ENCODE measurements at regions not wholly inside any gene's neighbourhood (a gene's known extent, or its start where the extent isn't known, plus 50 kb on each side); places are given as distances from the start of the nearest gene placed in this dataset.

DNA sequence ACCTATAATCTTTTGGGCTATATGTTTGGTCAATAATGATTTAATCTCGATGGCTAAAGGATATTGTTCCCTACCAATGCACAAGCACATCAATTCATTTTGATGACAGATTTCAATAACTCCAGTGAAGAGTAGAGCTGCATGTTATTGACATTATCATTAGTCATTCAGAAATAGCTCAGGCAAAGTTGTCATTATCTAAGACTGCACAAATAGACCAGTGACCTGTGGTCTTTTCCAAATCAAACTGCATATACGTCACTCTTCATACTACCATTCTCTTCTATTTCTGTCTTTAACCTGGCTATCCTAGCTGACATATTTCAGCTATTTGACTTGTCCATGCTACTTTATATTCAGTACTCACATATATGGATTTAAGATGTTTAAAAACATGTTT is 1050.8 kb downstream of the C4orf33 start:
- no peak for DNase-seq (ENCODE audit: low read depth)

DNA sequence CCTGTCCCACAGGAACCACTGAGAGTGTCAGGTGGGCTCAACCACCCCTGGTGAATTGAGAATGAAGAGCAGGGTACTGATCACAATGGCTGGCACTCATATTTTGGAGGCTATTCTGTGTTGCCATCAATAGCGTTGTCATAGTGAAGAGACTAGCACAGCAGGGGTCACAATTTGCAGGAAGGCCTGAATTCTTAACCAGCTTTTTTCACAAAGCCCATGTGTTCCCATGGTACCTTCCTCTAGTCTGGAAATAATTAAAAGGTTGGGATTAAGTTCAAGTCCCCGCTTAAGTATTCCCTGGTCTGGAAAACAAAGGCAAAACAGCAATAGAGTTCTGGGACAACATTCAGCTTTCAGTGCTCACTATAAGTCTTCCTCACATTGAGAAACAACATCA is 1051.7 kb downstream of the C4orf33 start:
- DNase-seq (ENCODE audit: low read depth), result no peak

DNA sequence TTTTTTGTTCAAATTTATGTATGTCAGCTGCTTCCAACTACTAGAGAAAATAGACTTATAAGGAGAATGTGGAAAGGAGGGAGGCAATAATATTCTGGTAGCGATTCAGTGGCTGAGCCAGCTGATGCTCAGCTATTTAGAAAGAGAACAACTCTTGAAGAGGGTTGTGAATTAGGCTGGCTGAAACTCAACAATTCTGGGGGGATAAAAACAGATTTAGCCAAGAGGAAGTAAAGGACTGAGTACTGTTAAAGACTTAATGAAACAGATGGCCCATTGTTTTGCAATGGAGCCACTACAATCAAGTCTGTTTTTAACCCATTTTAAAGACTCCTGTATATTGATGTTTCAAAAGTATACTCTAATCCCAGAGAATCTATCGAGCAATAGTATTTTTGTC is 1058.9 kb downstream of the C4orf33 start:
- DNase-seq (ENCODE audit: low read depth), result no peak

DNA sequence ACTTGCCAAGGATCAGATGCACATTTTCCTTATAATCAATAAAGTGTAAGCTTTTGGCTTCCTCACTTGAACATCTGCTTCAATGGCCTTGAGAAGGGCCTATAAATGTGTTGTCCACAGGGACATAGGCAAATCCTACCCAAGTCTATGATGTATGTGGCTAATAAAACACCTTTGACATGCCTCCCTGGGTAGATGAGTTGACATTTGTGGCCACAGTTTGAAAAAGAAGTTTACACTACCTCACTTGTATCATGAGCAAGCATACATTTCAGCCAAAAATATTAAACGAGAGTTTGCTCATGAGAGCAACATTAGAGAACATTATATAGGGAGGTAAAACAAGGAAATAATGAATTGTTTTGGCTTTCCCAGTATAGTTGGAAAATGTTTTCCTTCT is 1067.7 kb downstream of the C4orf33 start:
- no peak for DNase-seq (ENCODE audit: low read depth)

DNA sequence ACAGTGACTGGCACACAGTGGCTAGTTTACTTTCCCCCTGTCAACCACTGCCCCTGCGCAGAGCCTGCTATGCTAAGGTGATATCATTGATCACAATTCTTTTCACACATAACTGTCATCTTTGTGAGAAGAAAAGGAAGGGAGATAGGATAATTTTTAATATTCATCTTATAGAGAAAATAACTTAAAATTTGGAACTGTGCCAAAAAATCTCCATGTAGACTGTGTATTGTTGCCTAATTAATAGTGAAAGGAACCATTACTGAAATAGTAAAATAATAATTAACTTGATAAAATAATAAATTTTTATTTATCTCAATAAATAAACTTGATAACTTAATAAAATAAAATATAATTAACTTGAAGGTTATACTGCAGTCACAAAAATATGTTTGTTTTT is 1069.4 kb downstream of the C4orf33 start:
- DNase-seq (ENCODE audit: low read depth), result no peak

DNA sequence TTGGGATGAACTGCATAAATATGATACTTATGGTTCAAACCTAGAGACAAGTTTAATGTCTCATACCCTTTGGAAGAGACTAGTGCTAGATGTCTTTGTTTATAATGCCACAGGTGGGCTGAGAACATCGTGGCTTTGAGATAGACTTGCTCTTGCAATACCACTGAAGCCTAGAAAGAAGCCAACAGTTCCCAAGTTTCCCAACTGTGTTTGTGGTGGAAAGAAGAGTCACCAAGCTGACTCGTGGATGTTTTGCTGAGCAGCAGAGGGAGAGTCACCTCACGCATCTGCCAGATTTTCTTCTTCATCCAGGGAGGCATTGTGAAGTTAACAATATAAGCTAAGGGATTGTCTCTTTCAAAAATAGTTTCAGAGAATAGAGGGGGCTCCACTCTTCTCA is 1076.2 kb downstream of the C4orf33 start:
- DNase-seq (ENCODE audit: low read depth), result no peak

DNA sequence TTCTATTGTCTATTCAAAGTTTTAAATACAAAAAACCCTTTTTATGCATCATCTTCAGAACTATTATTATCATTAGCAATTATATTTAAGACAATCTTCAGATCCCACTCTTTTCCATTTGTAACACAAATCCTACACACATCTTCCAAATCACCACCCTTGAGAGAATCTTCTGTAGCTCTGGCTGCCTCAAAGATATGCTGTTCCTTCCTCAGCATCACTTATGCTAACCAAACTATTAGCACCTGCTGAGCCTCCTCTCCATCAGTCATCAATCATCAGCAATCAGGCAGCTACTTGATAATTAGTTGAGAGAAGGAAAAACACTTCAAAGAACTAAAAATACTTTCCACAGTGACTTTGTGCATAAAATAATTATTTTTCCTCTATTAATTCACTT is 1082.2 kb downstream of the C4orf33 start:
- no peak for DNase-seq (ENCODE audit: low read depth)

DNA sequence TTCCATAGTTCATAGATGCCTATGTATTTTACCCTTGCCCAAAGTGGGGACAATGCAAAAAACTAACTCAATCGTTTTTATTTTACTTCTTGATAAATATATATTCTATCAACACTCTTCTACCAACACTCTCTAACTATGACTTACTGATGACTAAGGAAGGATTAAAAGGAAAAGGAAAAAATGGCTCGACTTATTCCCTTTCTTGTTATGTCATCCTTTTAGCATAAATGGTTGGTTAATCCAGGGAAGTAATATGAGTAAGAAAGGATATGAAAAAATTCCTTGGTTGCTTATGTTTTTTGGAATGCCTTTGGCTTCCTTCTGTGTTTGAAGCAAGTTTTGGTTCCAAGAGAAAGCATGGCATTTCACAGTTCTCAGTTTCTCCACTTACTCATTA is 1087.1 kb downstream of the C4orf33 start:
- no peak for DNase-seq (ENCODE audit: low read depth)

DNA sequence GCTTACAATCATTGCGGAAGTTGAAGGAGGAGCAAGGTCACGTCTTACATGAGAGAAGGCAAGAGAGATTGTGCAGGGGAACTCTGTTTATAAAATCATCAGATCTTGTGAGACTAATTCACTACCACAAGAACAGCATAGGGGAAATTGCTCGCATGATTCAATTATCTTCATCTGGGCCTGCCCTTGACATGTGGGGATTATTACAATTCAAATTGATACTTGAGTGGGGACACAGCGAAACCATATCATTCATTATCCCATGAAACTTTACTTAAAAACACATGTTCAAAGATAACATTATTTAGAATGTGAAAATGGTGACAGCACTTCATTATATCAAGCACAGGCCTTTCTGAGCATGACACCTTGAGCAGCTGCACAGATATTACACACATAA is 1087.8 kb downstream of the C4orf33 start:
- DNase-seq (ENCODE audit: low read depth), result no peak

DNA sequence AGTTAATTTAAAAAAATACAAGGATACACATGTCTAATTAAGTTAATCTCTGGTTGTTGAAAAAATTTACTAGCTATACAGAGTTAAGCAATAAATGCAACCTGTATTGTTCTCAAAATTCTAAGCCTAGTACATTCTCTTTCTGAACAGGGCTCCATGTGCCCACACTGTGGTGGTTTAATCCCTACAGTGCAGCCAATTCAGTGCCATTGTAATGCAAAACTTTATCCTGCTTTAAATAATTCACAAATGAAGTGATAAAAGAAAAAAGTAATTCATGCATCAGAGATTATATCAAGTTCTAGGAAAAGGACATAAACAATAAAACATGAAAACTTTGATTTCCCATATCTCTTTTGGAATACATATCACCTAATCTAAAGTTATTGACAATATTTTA is 1089.2 kb downstream of the C4orf33 start:
- DNase-seq (ENCODE audit: low read depth), result no peak

DNA sequence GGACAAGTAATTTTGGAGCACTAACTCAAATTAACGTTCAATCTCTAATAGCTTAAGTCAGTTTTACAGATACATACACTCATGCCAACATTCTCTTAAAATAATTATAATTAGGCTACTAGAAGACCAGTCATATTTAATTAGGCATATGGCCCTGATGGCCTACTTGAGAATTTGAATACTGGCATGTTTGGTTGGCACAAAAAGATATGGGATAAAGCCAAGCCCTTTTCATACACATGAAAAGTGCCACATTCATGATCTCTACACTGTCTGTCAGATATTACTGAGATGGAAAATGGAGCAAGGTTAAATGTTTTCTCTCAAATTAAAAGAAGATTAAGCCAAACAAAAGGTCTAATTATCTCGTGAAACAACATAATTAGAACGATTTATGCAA is 1091.0 kb downstream of the C4orf33 start:
- no peak for DNase-seq (ENCODE audit: low read depth)

DNA sequence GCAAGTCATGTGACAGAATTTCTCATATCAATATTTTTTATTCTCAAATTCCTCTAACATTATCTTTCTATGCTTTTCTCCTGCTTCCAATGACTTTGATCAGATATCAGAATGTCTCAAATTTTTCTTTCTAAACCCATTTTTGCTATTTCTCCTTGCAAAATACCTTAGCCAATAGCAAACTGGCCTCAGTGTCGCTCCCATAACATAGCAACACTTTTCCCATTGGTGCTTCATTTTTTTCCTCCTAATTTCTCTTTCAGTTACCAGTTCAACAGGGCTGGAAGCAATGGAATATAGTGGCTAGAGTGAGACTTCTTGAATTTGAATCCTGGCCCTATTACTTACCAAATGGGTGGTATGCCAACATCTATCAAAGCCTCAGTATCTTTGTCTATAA is 1091.6 kb downstream of the C4orf33 start:
- no peak for DNase-seq (ENCODE audit: low read depth)

DNA sequence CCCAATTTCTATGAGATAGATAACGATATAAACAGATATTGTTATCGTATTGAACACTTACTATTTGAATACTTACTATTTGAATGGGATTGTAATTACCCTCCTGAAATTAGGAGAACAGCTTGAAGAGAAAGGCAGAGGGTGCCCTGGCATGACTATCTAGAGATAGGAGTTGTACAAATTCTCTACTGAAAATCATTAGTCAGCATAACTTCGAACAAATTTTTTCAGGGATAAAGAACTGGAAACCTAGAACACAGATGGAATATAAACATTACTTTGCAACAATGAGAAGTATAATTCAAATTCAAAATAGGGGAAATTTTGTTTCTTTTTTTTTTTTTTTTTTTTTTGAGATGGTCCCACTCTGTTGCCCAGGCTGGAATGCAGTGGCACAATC is 1096.8 kb downstream of the C4orf33 start:
- DNase-seq (ENCODE audit: low read depth), result no peak

DNA sequence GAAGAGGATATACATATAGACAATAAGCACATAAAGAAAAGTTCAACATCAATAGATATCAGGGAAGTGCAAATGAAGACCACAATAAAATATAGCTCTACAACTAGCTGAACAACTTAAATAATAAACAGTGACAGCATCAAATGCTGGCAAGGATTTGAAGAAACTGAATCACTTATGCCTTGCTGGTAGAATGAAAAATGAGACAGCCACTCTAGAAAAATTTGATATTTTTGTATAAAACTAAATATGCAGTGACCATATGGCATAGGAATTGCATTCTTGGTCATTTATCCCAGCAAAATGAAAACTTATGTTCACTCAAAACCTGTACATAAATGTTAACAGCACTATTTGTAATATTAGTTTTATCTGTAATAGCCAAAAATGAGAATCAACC is 1102.0 kb downstream of the C4orf33 start:
- no peak for DNase-seq (ENCODE audit: low read depth)

DNA sequence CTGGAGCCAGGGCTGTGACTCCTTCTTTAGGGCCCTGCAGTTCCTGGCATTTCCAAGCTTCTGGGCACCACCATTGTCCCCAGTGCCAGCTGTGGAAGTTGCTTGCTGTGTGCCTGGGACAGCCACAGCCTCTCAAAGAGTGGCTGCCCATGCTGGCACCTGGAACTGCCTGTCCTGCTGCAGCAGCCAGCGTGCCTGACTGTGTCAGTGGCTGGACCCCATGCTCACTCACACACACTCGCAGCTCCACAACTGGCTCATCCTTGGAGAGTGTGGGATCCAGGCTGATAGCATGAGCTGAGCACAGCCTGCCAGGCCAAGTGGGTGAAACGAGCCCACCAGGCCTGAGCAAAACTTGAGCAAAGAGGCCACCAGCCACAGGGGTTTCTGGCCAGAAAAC is 1107.6 kb downstream of the C4orf33 start:
- DNase-seq (ENCODE audit: low read depth), result no peak

DNA sequence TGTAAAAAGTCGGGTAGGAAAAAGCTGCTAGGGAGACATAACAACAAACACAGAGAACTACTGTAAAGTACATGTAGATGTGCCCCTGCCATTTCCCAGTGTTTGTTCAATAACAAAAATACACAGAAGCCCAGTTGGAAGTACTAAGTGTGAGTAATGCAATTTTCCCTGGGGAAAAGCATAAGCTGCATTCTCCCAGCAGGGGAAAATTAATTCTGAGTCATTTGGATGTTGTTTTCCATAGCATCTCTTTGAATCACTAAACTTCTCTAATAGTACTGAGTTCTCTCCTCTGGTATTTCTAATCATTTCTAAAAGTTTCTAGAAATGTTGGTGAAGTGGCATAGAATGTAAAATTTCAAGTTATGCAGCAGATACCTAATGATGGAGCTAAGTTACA is 1114.9 kb downstream of the C4orf33 start:
- no peak for DNase-seq (ENCODE audit: low read depth)

DNA sequence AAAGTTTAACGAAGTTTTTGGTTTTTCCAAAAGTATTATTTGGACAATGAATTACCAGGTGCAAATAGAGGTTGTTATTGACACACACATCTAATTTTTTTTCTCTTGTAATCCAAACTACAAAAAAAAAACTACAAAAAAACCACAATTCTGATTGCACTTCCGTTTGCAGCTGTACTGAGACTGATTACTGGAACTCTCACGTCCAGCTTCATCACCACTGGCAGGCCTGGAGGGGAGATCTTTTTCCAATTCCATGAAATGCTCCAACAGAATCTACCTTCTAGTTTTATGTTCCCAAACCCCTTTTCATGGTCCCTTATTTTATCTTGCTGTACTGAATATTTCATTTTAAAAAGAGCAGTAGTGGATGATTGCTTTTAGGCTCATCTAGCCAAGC is 1118.3 kb downstream of the C4orf33 start:
- no peak for DNase-seq (ENCODE audit: low read depth)

DNA sequence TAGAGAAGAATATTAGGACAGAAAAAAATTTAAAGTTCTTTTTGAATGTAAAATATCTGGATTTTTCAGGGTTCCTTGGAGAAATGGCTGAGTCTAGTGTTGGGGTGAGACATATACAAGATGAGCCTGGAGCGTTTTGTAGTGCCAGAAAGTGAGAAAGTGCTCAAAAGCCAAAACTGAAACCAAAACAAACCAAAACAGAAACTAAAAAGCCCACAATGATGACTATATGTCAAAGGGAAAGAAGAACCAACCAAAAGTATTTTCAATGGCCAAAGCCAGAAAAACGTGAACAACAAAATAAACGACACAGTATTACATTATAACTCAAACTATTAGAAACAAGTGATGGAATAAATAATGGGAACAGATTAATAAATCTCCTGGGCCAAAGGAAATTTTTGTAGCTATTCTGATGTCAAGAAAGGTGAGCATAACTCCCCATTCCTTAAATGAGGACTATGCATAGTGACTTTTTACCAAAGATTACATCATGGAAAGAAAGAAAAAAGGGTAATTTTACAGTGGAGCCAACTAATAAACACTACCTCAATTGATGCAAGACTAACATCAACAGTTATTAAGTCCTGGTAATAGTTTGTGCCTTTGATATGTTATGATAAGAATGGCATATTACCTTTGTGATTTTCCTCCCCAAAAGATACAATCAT is 1137.6 kb downstream of the C4orf33 start:
- DNase-seq (ENCODE audit: low read depth), result no peak

DNA sequence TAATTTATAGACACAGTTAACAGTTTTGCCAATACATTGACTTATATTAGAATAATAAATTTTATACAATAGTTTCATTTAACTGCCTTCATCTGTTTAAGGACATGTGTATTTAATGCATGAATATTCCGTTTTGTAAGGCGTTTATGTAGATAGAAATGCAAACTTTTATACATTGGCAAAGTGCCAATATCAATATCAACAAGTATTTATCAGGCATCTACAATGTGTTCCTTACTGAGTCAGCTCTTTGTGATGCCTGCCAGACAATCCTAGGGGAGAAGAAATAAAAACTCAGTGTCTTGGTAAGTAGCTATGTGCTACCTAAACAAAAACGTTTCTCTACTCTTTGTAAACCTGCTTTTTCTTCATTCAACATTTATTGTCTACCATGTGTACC is 1142.2 kb downstream of the C4orf33 start:
- DNase-seq (ENCODE audit: low read depth), result no peak

DNA sequence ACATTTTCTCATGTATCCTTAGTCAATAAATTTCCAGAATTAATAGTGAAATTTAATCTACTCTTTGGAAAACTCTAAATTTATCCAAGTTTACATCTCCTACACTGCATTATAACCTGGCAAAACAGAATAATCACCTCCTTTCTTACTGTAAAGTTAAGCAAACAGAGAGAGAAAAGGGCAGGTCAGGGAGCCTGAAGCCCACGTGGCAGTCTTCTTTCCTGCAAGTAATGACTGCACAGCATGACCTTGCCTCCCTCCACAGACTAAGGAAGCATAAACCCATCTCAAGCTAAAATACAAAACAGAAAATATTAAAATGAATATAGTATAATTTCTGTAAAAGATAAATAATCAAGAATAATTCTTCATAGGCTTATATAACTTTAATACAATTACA is 1153.0 kb downstream of the C4orf33 start:
- no peak for DNase-seq (ENCODE audit: low read depth)

DNA sequence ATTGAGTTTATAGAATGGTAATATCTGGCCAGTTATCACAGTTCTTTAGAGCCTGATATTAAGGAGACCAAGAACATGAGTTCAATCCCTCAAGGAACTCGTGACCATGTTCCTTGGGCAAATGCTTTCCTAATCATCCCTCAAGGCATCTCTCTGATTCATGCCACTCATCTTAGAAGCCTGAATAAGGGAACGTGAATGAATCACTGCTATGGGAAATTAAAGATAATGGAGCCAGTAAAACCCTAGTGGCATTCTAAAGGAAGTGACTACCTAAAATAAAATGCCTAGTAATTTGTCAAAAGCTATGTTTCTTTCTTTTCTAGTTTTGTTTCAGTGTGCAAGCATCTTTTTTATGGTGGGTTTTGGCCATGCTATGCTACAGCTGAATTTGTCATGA is 1161.3 kb downstream of the C4orf33 start:
- DNase-seq (ENCODE audit: low read depth), result no peak

DNA sequence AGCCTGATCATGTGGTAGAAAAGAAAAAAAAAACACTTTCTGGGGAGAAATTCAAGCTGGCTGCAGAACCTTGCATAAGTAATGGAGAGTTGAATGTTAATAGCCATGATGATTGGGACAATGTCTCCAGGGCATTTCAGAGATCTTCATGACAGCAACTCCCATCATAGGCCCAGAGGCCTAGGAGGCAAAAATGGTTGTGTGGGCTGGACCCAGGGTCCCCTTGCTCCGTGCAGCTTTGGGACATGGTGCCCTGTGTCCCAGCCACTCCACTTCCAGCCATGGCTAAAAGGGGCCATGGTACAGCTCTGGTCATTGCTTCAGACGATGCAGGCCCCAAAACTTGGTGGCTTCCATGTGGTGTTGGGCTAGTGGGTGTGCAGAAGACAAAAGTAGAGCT is 1170.9 kb downstream of the C4orf33 start:
- no peak for DNase-seq (ENCODE audit: low read depth)

DNA sequence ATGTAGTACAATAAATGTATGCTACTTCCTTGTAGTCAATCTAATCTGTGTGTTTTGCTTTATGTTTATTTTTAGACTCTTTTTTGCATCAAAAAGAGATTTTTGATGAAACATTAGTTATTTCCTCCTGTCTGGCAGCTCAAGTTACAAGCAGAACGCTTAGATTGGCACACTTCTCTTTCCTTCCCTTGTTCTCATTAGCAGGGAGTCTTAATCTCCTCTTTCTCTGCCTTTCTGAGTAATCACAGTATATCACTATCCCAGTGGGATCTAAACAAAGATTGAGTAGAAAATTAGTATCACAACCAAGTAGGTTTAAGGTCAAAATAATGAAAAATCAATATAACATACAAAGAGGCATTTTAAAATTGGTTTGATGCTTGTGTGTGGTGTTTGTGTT is 1192.6 kb downstream of the C4orf33 start:
- DNase-seq (ENCODE audit: low read depth), result no peak

DNA sequence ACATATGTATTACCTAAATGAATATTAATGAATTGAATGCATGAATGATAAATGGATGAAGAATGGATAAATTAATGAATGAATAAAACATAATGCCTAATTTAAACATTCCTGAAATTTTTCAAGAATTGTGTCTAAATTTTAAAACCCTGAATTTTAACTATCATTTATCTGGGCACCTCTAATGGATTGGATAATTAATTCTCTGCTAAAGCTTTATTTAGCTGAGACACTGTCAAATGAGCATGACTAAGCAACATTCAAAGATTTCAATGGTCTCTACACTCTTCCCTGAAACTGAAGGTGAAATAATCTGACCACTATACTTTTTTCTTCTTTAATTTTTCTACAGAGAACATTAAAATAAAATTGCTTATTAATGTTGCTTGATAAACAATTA is 1197.7 kb downstream of the C4orf33 start:
- DNase-seq (ENCODE audit: low read depth), result no peak

All from myocyte (in vitro differentiated cells).